OCI-LY1 (cell line): ENCODE measurements at regions not wholly inside any gene's neighbourhood (a gene's known extent, or its start where the extent isn't known, plus 50 kb on each side); places are given as distances from the start of the nearest gene placed in this dataset.

Source experiments
- EZH2 ChIP-seq: fragments of 200-600 bp; sonication (generic), shearing (Covaris generic); IDR thresholded peaks from 2 replicates; pipeline ENCODE4 v1.8.0; 2017; ENCODE audit warnings: borderline replicate concordance, mixed run types, mild to moderate bottlenecking, antibody characterized with exemption, low read length, moderate library complexity, mixed read lengths
- TF ChIP-seq, protein P1 (sequence below): fragments of 200-600 bp; sonication (generic), shearing (Covaris generic); IDR thresholded peaks from 2 replicates; pipeline ENCODE4 v1.5.1; 2017; ENCODE audit warnings: mild to moderate bottlenecking, antibody characterized with exemption, low read length, moderate library complexity, mixed read lengths

DNA sequence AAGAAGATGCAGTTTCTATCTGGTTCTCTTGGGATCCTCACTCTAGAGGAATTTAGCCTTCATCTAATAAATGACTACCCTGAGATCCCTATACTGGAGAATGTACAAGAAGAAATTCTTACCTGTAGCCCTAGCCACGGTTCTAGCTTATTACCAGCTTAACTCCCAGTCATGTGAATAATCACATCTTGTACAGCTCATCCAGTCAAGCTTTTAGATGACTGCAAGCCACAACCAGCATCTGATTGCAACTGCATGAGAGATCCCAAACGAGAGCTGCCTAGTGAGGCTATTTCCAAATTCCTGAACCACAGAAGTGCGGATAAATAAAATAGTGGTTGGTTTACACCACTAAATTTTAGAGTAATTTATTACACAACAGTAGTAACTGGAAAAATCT is 196.0 kb upstream of the CPHXL start:
- TF ChIP-seq, protein P1, sequence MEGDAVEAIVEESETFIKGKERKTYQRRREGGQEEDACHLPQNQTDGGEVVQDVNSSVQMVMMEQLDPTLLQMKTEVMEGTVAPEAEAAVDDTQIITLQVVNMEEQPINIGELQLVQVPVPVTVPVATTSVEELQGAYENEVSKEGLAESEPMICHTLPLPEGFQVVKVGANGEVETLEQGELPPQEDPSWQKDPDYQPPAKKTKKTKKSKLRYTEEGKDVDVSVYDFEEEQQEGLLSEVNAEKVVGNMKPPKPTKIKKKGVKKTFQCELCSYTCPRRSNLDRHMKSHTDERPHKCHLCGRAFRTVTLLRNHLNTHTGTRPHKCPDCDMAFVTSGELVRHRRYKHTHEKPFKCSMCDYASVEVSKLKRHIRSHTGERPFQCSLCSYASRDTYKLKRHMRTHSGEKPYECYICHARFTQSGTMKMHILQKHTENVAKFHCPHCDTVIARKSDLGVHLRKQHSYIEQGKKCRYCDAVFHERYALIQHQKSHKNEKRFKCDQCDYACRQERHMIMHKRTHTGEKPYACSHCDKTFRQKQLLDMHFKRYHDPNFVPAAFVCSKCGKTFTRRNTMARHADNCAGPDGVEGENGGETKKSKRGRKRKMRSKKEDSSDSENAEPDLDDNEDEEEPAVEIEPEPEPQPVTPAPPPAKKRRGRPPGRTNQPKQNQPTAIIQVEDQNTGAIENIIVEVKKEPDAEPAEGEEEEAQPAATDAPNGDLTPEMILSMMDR: no peak
- no peak for TF ChIP-seq EZH2
